Osteoblast (primary cell): ENCODE measurements at regions not wholly inside any gene's neighbourhood (a gene's known extent, or its start where the extent isn't known, plus 50 kb on each side); places are given as distances from the start of the nearest gene placed in this dataset.

Experiments used
- DNase-seq: peaks from one replicate; pipeline ENCODE4 v3.0.0; 2011; ENCODE audit warnings: low spot score, mixed read lengths; ENCODE audit not compliant: insufficient read length; ENCODE audit errors: missing footprints
- H2AFZ ChIP-seq: 2 replicates; pipeline ENCODE4 v1.6.0; 2011; ENCODE audit warnings: mild to moderate bottlenecking, low read length
- H3K27ac ChIP-seq: 2 replicates; pipeline ENCODE4 v1.5.1; 2011; ENCODE audit warnings: mild to moderate bottlenecking, low read depth, low read length, moderate library complexity
- H3K27me3 ChIP-seq: 2 replicates; pipeline ENCODE4 v1.6.0; 2012; ENCODE audit warnings: mild to moderate bottlenecking, control low read depth, inconsistent platforms, low read length, moderate library complexity; ENCODE audit not compliant: insufficient read depth
- H3K36me3 ChIP-seq: 2 replicates; pipeline ENCODE4 v1.5.1; 2011; ENCODE audit warnings: mild to moderate bottlenecking, low read length, control low read depth, moderate library complexity; ENCODE audit not compliant: insufficient read depth
- H3K4me1 ChIP-seq: 2 replicates; pipeline ENCODE4 v1.5.1; 2011; ENCODE audit warnings: mild to moderate bottlenecking, low read length, control low read depth, moderate library complexity; ENCODE audit not compliant: insufficient read depth
- H3K4me2 ChIP-seq: 2 replicates; pipeline ENCODE4 v1.6.0; 2011; ENCODE audit warnings: mild to moderate bottlenecking, low read length; ENCODE audit not compliant: insufficient read depth
- H3K4me3 ChIP-seq: fragments of 200-600 bp; sonication (generic); 3 replicates; pipeline ENCODE4 v1.5.1; 2012; ENCODE audit warnings: mild to moderate bottlenecking, low read length, inconsistent platforms; ENCODE audit not compliant: insufficient read depth
- H3K79me2 ChIP-seq: 2 replicates; pipeline ENCODE4 v1.6.0; 2012; ENCODE audit warnings: mild to moderate bottlenecking, low read length, control low read depth, inconsistent platforms; ENCODE audit not compliant: insufficient read depth
- H3K9me3 ChIP-seq: 2 replicates; pipeline ENCODE4 v1.5.1; 2011; ENCODE audit warnings: low read depth, low read length, control low read depth
- H4K20me1 ChIP-seq: 2 replicates; pipeline ENCODE4 v1.6.0; 2012; ENCODE audit warnings: mild to moderate bottlenecking, low read length, control low read depth; ENCODE audit not compliant: insufficient read depth
- CTCF ChIP-seq: IDR thresholded peaks from 2 replicates; pipeline ENCODE4 v1.5.1; 2011; ENCODE audit warnings: mild to moderate bottlenecking, low read depth, low read length, moderate library complexity; ENCODE audit errors: extremely low read depth

GRCh38 chr5:124936626-124936933 is 190.1 kb upstream of the ZNF608 start:
- H4K20me1 ChIP-seq: no peaks in the 10 kb centered on the region
- no peaks in the 10 kb centered on the region for H3K27me3 ChIP-seq
- no peaks in the 10 kb centered on the region for H3K4me1 ChIP-seq
- H3K79me2 ChIP-seq: no peaks in the 10 kb centered on the region
- H2AFZ ChIP-seq: no peak overlapping the region
- H3K9me3 ChIP-seq: no peaks in the 10 kb centered on the region
- no peak overlapping the region for H3K4me3 ChIP-seq
- DNase-seq: no peak
- H3K36me3 ChIP-seq: no peaks in the 10 kb centered on the region
- no peak for TF ChIP-seq CTCF
- no peak overlapping the region for H3K4me2 ChIP-seq
- no peak overlapping the region for H3K27ac ChIP-seq

DNA sequence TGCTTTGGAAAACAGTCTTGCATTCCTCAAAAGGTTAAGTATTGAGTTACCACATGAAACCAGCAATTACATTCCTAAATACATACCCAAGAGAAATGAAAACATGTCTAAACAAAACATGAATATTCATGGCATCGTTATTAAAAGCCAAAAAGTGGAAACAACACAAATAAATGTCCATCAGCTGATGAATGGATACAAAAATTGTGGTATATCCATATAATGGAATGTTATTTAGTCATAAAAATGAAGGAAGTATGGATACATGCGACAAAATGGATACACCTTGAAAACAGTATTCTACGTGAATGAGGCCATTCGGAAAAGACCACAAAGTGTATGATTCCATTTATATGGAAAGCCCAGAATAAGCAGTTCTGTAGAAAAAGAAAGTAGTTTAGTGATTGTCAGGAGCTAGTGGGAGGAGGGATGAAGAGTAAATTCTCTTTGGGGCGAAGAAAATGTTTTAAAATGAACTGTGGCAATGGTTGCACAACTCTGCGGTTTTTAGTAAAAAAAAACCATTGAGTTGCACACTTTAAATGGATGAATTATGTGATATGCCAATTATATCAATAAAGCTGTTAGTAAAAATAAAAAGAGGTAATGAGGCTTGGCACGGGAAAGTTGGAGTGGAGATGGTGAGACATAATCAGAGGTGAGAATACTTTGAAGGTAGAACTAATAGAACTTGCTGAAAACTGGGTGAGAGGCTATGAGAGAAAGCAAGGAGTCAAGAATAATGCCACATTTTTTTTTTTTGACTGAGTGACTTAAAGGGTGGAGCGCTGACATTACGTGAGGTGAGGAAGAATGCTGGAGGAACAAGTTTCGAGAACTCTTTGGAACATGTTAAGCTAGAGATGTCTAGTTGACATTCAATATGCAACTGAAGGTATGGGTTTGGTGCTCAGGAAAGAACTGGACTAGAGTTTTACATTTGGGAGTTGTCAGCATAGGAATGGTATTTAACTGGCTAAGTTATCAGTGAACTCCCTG is 194.9 kb upstream of the ZNF608 start:
- Histone ChIP-seq H2AFZ (no peak overlapping the region), H3K27ac (no peak overlapping the region), H3K79me2 (no peaks in the 10 kb centered on the region), H3K4me3 (no peak overlapping the region), H3K4me1 (no peaks in the 10 kb centered on the region), H3K36me3 (no peaks in the 10 kb centered on the region), H3K9me3 (no peaks in the 10 kb centered on the region), H3K4me2 (no peak overlapping the region), H3K27me3 (no peaks in the 10 kb centered on the region), H4K20me1 (no peaks in the 10 kb centered on the region)
- no peak for DNase-seq
- TF ChIP-seq CTCF: no peak

- Histone ChIP-seq H4K20me1 (no peaks in the 10 kb centered on the region), H3K4me2 (no peak overlapping the region), H3K79me2 (no peaks in the 10 kb centered on the region), H2AFZ (peak overlapping the region; percentile 78), H3K4me1 (no peaks in the 10 kb centered on the region), H3K27ac (no peak overlapping the region), H3K36me3 (no peaks in the 10 kb centered on the region), H3K9me3 (no peaks in the 10 kb centered on the region), H3K4me3 (no peak overlapping the region), H3K27me3 (no peaks in the 10 kb centered on the region)
- no peak for TF ChIP-seq CTCF
- no peak for DNase-seq
Observed at GRCh38 chr5:124948062-124948753, 201.8 kb upstream of the ZNF608 start.

DNA sequence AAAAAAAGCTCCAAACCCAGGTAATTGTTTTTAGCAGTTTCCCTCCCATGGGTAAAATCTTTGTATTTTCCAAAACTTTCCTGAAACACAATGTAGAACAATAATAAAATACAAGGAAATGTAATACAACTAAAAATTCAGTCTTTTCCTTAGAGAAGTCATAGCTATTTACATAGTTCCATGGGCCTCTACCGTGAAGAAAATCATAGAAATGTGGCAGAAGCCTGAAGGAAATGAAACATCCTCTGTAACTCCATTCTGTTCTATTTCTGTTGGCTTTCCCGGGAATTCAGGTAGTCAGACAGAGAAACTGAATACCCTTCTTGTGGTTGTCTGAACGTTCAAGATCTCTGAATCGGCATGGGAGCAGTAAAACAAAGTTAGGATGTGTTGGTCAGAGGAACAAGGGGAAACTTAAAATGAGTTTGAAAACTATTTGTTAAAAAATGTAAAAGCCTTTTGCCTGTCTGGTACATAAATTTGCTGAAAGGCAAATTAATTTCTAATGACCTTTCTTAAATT is 202.4 kb upstream of the ZNF608 start:
- H3K79me2 ChIP-seq: no peaks in the 10 kb centered on the region
- DNase-seq: no peak
- H3K4me1 ChIP-seq: no peaks in the 10 kb centered on the region
- no peak overlapping the region for H3K4me3 ChIP-seq
- H3K36me3 ChIP-seq: no peaks in the 10 kb centered on the region
- no peaks in the 10 kb centered on the region for H3K9me3 ChIP-seq
- H3K4me2 ChIP-seq: no peak overlapping the region
- H3K27ac ChIP-seq: no peak overlapping the region
- H2AFZ ChIP-seq: peak overlapping the region; percentile 56
- H4K20me1 ChIP-seq: no peaks in the 10 kb centered on the region
- TF ChIP-seq CTCF: no peak
- no peaks in the 10 kb centered on the region for H3K27me3 ChIP-seq
